IPS-NIHi7 (cell line): ENCODE measurements at regions not wholly inside any gene's neighbourhood (a gene's known extent, or its start where the extent isn't known, plus 50 kb on each side); places are given as distances from the start of the nearest gene placed in this dataset.

Experiments used
- DNase-seq: peaks from one replicate; pipeline ENCODE4 v3.0.0; 2012; ENCODE audit warnings: mixed read lengths; ENCODE audit errors: extremely low spot score

GRCh38 chr10:105387971-105388370 is 746.9 kb downstream of the SORCS3 start:
- no peak for DNase-seq

- DNase-seq, result no peak
Observed at GRCh38 chr10:105383978-105384377, 742.9 kb downstream of the SORCS3 start.

- DNase-seq, result no peak
Observed at GRCh38 chr10:105370692-105371091, 729.6 kb downstream of the SORCS3 start.

DNA sequence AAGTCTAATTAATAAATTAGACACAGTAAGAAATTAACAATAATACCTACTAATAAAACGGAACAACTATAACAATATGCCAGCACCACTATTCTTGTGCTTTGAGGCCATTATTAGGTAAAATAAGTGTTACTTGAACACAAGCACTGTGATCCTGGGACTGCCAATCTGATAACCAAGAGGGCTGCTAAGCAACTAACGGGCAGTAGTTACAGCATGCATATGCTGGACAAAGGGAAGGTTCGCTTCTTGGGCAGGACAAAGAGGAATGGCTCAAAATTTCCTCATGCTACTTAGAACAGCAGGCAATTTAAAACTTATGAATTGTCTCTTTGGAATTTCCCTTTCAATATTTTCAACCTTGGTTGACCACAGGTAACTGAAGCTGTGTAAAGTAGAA is 718.6 kb downstream of the SORCS3 start:
- no peak for DNase-seq

GRCh38 chr10:105358911-105359310 is 717.8 kb downstream of the SORCS3 start:
- no peak for DNase-seq

DNA sequence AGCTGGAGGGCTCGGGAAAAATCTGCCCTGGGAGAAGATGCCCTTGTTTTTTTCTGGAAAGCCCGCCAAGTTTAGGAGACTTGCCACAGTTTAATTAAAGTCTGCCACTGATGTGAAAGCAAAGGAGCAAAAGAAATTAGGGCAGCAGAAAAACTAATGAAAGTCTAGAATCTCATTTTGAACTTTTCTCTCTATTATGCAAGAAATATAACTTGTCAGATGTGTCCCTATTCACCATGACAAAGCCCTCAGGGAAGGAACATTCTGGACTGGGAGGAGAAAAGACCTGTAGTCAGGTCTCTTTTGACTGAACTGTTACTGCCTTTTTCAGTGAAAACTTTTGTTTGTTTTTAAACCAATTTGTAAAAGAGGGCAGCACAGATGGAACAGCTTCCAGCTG is 715.5 kb downstream of the SORCS3 start:
- DNase-seq, result no peak

DNA sequence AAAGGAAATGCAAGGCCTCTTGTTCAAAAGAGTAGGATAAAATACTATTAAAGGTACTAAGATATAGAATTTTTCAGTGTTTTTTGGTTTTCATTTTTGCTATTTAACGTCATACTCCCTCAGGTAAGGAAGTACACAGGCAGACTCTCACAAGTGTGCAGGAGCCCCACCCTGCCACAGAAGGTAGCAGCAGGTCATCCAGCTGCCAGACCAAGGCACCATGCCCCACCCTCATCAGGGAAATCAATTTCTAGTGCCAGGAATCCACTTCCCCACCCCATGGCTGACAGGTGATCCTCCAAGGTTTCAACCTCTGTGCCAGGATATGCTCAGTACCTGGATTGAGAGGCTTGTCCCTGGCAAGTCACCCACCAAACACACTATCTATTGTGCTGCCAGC is 712.9 kb downstream of the SORCS3 start:
- DNase-seq, result no peak

- no peak for DNase-seq
Observed at GRCh38 chr10:105352827-105353226, 711.7 kb downstream of the SORCS3 start.

GRCh38 chr10:105352281-105352680 is 711.2 kb downstream of the SORCS3 start:
- DNase-seq, result no peak

DNA sequence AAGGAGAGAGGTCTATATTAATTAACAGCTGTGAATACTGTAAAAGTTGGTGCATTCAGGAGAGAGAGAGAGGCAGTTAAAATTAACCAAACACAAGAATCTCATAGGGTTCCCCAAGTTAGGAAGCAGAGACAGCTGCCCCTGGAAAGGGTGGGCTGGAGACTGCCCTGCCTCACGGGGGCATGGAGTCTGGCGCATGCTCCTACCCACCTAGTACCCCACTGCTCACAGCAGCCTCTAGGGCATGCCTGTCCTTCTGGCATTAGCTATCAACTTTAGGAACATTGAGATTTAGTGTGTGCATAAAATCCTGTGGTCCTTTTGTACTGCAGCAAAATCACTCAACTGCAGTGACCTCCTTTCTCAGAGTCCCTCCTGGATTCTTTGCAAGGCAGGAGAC is 710.1 kb downstream of the SORCS3 start:
- no peak for DNase-seq

DNA sequence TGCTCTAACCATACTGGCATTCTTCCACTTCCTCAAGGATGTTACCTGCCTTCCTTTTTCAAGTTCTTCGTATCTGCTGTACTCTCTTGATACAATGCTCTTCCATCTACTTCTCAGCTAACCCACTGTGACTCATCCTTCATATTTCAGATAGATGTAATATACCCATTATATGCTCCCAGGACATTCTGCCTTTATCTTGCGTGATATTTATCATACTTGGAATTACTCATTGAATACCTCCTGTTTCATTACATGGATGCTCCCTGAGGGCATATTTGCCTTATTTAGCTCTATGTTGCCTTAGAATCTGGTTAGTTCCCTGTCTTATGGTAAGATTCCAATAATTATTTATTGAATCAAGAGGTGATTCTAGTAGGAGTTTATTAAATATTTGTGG is 706.4 kb downstream of the SORCS3 start:
- DNase-seq, result no peak

DNA sequence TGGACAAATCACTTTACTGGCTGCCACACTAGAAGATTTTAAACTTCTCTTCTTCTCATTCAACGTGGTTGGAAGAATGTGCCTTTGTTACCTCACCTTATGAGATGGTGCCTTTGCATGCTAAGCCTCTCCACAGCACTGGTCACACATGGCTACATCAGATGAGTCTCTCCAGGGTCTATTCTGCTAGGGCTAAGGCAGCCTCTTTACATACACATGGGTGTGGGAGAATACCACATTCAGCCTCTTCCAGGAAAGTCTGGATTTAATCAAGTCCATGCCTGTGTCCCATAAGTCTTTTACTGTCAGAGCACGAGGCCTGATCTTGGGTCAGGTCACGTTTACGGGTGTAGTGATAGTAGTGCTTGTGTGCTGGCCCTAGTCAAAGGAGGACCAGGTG is 701.5 kb downstream of the SORCS3 start:
- no peak for DNase-seq

DNA sequence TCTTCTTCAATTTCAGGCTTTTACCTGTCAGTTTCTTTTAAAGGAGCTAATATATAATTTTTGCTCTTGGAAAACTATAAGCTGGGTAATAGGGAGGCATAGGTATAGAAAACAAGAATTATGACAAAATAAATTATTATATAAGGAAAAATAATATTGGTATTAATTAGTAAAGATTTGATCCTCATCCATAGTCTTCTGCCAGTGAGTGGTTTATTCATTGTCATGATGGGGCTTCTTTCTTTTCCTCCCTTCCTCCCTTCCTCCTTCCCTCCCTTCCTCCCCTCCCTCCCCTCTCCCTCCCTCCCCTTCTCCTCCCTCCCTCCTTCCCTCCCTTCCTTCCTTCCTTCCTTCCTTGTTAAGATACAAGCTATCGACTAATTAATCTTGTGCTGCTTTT is 698.6 kb downstream of the SORCS3 start:
- no peak for DNase-seq

DNA sequence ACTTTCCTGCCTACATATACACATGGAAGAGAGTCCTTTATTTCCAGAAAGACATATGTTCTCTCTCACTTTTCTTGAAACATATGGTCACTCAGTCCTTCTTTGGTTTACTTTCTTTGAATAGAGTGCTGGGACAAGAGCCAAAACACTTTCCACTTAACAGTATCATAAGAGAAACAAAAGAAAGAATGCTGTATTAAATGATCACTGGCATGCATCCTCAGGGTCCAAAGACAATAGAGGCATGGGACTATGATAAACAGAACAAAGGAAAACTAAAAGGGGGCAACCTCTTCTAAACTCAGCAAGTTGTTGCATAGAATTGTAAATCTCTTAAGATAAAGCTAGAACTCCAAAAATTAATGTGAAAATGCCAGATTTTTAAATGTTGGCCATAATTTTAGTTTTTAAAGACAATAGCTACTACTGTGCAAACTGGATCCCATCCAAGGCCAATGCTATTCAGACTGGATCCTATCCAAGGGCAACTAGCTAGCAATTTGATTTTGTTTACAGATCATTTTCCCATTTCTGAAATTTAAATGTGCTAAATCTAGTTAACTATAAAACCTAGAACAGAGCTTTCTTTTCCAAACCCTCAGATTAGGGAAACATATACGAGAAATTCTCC is 687.5 kb downstream of the SORCS3 start:
- no peak for DNase-seq
